ENCODE measurements at regions not wholly inside any gene's neighbourhood (a gene's known extent, or its start where the extent isn't known, plus 50 kb on each side); places are given as distances from the start of the nearest gene placed in this dataset.
"Not testable (repeated sequence)": the region's sequence is repeated elsewhere in the genome, so short reads cannot be mapped to it uniquely, and the experiment has no call there.

DNA sequence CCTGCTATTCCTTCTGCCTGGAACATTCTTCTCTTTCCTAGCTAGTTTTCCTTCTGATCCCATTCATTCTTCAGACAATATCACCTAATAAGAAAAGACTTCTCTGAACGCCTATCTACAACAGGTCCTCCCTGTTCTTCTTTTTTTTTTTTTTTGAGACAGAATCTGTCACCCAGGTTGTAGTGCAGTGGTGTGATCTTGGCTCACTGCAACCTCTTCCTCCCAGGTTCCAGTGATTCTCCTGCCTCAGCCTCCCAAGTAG, 208.3 kb downstream of the BCAS1 start:
- TF ChIP-seq, protein P1, sequence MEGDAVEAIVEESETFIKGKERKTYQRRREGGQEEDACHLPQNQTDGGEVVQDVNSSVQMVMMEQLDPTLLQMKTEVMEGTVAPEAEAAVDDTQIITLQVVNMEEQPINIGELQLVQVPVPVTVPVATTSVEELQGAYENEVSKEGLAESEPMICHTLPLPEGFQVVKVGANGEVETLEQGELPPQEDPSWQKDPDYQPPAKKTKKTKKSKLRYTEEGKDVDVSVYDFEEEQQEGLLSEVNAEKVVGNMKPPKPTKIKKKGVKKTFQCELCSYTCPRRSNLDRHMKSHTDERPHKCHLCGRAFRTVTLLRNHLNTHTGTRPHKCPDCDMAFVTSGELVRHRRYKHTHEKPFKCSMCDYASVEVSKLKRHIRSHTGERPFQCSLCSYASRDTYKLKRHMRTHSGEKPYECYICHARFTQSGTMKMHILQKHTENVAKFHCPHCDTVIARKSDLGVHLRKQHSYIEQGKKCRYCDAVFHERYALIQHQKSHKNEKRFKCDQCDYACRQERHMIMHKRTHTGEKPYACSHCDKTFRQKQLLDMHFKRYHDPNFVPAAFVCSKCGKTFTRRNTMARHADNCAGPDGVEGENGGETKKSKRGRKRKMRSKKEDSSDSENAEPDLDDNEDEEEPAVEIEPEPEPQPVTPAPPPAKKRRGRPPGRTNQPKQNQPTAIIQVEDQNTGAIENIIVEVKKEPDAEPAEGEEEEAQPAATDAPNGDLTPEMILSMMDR (IDR thresholded peaks at IDR 0.05): not testable (repeated sequence)
- not testable (repeated sequence) for TF ChIP-seq EZH2, EZH2phosphoT487 (IDR thresholded peaks at IDR 0.05)

Measured in neural progenitor cell (in vitro differentiated cells).